NCI-H2081 treated with DMSO at 0.1 percent for 48 hours (cell line): ENCODE measurements at regions not wholly inside any gene's neighbourhood (a gene's known extent, or its start where the extent isn't known, plus 50 kb on each side); places are given as distances from the start of the nearest gene placed in this dataset.
A peak's percentile ranks its signal among the peaks of the same experiment; 100 is the strongest.
"Not testable (repeated sequence)": the region's sequence is repeated elsewhere in the genome, so short reads cannot be mapped to it uniquely, and the experiment has no call there.

Experiments used
- DNase-seq: peaks from one replicate; lab custom pipeline; 2025; lab: John Stamatoyannopoulos, UW

GRCh38 chr5:122515210-122515609 is 203.2 kb downstream of the SNCAIP start:
- not testable (repeated sequence) for DNase-seq

DNA sequence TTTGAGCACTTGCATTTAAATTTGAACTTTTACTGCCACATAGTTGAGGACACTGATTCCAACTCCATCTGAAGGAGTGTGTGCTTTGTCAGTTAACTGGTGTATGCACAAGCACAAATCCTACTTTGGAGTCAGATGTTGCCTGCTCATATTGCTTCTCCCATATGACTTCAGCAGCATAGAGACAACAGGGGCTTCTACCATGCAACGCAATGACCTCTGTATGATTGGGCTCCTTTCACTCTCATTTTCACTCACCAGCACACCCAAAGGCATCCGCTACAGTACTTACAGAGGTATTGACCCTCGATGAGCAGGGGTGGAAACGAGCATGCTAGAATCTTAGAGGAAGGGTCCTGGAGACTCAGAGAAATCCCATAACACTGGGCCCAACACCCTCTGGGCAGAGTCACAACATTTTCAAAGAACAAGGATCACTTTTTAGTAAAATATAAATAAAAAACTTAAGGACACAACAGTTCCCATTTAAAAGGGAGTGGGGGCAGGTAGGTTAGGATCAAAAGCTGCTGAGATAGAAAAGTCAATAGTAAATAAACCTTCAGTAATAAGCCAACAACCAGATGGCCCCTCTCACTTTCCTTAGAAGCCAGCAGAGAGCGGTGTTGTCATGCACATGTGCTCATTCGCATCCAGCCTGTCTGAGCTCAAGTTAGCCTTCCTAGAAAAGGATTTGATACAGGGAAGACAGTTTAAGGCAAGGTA is 203.8 kb downstream of the SNCAIP start:
- peak; percentile 10 for DNase-seq

DNA sequence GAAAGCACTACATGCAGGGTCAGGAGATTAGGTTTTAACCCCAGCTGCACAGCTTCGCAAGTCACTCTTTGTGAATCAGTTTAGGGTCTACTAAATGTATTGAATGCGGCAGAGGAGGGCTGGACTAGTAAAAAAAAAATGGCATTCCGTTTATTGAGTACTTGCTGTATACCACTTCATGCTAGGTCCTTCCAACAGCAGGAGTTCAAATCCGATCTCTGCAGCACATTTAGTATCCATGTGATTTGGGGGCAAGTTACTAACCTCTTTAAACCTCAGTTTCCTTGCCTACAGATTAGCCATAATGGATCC is 204.4 kb downstream of the SNCAIP start:
- no peak for DNase-seq

- no peak for DNase-seq
These were observed 205.1 kb downstream of the SNCAIP start for GRCh38 chr5:122517091-122517490.

DNA sequence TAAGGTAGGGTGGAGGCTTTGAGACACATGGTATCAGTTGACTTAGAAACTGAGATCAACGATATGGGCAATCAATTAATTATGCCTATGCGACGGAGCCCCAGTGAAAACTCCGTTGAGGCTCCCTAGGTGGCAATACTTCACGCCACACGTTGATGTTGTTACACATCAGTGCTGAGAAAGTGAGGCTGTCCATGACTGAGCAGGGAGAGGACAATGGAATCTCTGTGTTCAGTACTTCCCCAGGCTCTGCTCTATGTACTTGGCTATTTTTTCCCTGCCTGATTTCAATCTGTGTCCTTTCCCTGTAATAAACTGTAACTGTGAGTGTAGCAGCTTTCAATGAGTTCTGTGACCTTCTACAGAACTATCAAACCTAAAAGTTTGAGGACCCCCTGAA is 211.7 kb downstream of the SNCAIP start:
- DNase-seq, result no peak

DNA sequence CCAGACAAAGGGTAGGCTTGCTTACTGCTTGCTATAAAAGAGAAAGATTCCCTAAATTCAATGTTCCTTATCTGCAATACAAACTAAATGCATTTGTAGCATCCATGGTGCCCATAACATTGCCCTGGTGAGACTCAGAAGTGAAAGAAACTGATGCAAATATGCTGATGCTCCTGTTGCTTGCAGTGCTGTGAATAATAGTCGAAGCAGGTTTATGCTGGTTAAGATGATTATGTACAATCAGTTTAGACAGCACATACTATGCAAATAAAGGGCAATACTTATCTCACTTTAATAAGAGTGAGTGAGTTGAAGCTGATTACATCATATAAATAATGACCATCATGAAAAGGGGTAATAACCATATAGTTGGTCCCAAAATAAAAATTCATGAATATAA is 215.5 kb downstream of the SNCAIP start:
- DNase-seq, result no peak

GRCh38 chr5:122532035-122532434 is 220.0 kb downstream of the SNCAIP start:
- DNase-seq, result no peak

DNA sequence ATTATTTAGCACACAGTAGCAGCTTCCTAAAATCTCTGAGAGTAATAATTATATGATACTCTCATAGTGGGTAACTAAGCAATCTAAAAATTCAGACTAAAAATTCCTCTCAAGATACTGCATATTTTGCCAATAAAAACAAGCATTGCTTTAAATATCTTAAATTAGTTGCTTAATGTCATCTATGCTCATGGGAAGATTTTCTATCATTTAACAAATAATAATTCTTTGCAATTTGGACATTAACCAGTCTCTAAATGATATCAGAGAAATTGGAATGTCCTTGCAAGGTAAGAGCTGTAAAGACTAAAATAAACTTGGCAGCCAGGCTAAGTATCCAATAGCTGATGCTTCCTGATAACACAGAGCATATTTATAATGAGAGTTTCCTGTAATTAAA is 221.8 kb downstream of the SNCAIP start:
- no peak for DNase-seq

DNA sequence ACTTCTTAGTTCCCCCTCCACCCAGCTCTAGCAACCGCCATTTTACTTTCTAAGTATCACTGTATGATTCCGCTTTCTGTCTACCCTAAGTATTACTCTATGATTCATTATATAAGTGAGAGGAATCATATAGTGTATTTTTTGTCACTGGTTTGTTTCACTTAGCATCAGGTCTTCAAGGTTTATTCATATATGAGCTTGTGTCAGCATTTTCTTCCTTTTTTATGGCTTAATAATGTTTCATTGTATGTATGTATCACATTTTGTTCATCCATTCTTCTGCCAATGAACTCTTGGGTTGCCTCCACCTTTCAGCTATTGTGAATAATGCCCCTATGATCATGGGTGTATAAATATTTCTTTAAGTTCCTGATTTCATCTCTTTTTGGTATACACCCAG is 222.8 kb downstream of the SNCAIP start:
- no peak for DNase-seq

DNA sequence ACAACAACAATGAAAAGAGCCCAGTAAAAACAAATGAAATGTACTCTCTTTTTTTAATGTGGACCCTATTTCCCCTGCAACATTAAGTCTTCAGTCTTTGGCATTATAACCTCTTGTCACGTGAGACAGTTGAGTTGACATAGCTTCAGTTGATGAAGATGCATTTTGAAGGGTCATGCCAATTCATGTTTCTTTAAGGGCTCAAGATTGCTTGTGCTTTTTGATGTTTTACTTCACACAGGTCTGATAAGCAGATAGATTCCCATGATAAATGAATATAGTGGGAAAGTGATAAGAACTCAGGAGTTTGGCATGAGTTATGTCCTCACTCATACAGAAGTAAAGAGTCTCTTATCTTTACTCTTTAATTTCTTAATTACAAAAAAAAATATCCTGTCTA is 229.4 kb downstream of the SNCAIP start:
- no peak for DNase-seq

DNA sequence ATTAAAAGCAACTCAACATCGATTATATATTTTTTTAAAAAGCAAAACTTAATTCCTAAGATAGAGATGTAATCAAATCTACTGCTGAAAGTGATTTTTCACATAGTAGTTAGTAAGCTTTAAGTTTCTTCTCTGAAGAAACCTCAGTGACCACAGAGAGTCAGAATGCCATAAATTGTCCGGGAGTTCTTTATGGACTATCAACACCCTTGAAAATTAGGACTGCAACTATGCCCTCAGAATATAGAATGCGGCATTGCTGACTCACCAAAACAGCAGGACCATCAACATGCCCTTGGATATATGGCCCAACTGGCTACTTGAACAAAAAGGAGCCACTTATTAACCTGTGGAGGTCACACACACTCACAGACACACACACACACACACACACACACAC is 228.9 kb upstream of the SNX2 start:
- no peak for DNase-seq

- DNase-seq, result no peak
These were observed 227.7 kb upstream of the SNX2 start for GRCh38 chr5:122547219-122547618.

DNA sequence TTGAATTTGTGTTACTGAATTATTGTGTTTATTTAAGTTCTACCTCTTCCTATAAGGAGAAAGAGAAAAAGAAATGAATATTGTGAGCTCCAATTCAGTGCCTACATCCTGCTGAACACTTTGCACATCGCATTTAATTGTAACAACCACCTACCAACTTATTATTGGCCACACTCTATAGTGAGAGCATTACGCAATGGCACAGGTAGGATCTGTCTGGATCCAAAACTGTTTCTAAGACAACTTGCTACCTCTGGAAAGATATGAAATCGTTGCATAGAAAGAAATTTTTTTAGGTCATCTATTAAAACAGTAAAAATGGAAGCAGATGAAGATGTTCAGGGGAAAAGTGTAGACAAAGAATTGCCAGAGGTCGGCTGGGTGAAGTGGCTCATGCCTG is 227.2 kb upstream of the SNX2 start:
- DNase-seq, result no peak

DNA sequence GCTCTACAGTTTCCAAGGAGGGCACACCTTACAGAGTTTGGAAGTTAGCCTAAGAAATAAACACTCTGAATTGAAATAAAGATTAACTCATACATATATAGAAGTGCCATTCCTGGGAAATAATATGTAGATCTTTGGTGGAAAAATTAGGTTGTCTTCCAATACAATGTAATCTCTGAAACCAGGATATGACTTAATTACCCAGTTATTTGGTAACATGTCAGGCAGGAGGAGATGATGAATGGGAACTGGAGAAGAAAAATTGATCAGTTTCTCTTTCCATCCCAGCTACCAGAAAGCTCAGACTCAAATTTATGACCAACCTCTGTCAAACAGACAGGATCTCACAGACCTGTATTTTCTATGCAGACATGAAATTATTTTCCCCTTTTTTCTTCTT is 215.2 kb upstream of the SNX2 start:
- no peak for DNase-seq

- DNase-seq, result no peak
These were observed 213.7 kb upstream of the SNX2 start for GRCh38 chr5:122561209-122561608.

DNA sequence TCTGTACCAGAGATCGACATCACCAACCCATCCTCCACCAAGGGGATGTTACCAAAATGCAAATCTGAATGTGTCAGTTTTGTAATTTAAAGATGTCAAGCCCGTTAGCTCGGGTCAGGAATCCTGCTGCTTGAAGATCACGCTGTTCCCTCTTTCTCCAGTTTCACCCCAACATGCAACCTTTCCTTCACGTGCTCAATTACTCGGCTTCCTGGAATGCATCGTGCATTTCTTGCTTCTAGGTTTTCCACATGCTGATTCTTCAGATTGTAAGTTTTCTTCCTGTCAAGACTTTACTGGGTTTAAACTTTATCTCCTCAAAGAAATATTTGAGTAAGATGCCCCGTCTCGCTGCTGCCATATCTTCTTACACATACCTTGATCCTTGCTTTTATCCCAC is 209.5 kb upstream of the SNX2 start:
- DNase-seq, result no peak

- DNase-seq, result no peak
These were observed 198.4 kb upstream of the SNX2 start for GRCh38 chr5:122576256-122577016.

- no peak for DNase-seq
These were observed 193.3 kb upstream of the SNX2 start for GRCh38 chr5:122581629-122582028.

- no peak for DNase-seq
These were observed 190.2 kb upstream of the SNX2 start for GRCh38 chr5:122584411-122585300.

DNA sequence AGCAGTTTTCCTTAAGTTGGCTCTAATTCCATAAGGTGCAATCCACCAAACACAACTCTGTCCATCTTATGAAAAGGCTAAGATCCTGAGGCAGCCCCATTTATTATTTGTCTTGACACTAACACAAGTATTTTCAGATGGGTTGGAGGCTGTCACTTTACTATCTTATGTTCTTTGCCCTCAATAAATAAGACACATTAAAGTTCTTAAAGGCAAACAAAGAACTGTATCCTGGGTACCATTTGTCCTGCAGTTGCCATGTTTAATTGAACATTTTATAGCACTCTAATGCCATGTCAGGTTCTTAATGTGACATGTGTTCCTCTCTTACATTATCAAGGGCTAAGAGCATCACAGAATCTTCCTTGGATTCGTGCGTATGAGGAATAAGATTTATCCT is 189.5 kb upstream of the SNX2 start:
- no peak for DNase-seq

DNA sequence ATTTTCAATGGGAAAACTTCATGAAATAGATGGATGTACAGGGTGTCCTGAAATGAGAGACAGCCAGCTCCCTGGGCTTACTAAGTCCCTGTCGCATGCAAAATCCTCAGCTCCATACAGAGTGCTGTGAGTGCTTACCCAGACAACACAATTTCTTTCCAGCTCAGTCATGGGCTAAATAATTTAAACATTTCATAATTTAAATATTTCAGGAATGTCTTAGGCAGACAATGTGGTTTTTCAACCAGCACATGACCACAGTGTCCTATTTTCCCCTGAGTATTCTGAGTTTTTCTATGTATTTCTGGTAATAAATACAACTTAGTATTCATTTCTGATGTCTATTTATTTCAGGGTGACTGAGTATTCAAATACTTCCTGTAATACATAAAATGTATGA is 188.5 kb upstream of the SNX2 start:
- DNase-seq, result no peak

GRCh38 chr5:122591828-122592227 is 183.1 kb upstream of the SNX2 start:
- no peak for DNase-seq

DNA sequence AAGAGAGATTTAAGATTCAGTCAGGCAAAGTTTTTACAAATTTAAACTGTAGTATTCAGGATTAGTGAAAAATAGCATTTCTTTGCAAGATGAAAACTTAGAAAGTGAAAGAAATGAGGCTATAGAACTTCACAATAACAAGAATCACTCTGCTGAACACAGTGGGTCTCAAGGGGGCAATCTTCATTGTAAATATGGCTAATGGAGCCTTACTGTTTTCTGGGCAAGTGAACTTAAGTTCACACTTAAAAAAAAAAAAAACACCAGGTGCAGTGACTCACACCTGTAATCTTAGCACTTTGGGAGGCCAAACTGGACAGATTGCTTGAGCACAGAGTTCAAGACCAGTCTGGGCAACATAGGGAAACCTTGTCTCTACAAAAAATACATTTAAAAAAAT is 175.9 kb upstream of the SNX2 start:
- DNase-seq, result no peak
